ENCODE measurements at regions not wholly inside any gene's neighbourhood (a gene's known extent, or its start where the extent isn't known, plus 50 kb on each side); places are given as distances from the start of the nearest gene placed in this dataset.

- peaks cover 6% of the 10 kb centered on the region for H3K9me3 Mint-ChIP-seq (ENCODE audit: unreplicated experiment)
Observed at GRCh38 chr1:30627994-30628393, 95.4 kb downstream of the MATN1 start.

GRCh38 chr1:30627206-30627605 is 96.2 kb downstream of the MATN1 start:
- Mint-ChIP-seq H3K27ac (ENCODE audit: unreplicated experiment) (no peak overlapping the region), H3K27me3 (ENCODE audit: low read depth, unreplicated experiment) (peaks cover 43% of the 10 kb centered on the region), H3K36me3 (ENCODE audit: low read depth, unreplicated experiment) (no peaks in the 10 kb centered on the region), H3K9me3 (ENCODE audit: unreplicated experiment) (peaks cover 6% of the 10 kb centered on the region), H3K4me1 (ENCODE audit: low read depth, unreplicated experiment) (no peaks in the 10 kb centered on the region), H3K4me3 (ENCODE audit: unreplicated experiment) (no peak overlapping the region)
- FAIRE-seq = no peak
- no peak overlapping the region for H3K27ac ChIP-seq (ENCODE audit: low read depth, low read length)
- H3K4me1 ChIP-seq (ENCODE audit: insufficient read depth, low read length) = no peaks in the 10 kb centered on the region
- no peak overlapping the region for H2AFZ ChIP-seq (ENCODE audit: low read depth, low read length)
- H3K36me3 ChIP-seq (ENCODE audit: insufficient read depth, low read length) = no peaks in the 10 kb centered on the region
- peaks cover 6% of the 10 kb centered on the region for H3K9me3 ChIP-seq (ENCODE audit: insufficient read depth, low read depth, low read length)
- H3K4me2 ChIP-seq (ENCODE audit: low read length) = no peak overlapping the region
- DNase-seq (ENCODE audit: low read depth) = no peak
- H3K79me2 ChIP-seq (ENCODE audit: insufficient read depth, low read length) = no peaks in the 10 kb centered on the region
- no peaks in the 10 kb centered on the region for H3K27me3 ChIP-seq (ENCODE audit: insufficient read depth, low read length)
- no peak overlapping the region for H3K4me3 ChIP-seq (ENCODE audit: insufficient read depth, low read depth, low read length)
- TF ChIP-seq CTCF (IDR thresholded peaks at IDR 0.05; ENCODE audit: insufficient read depth, low read depth, low read length) = no peak
- TF ChIP-seq EZH2 (IDR thresholded peaks at IDR 0.05; ENCODE audit: insufficient read depth, low read length) = no peak
- H4K20me1 ChIP-seq (ENCODE audit: insufficient read depth, low read length) = no peaks in the 10 kb centered on the region
- no peak overlapping the region for H3K9ac ChIP-seq (ENCODE audit: low read length)

More at GRCh38 chr1:30627994-30628393, 95.4 kb downstream of the MATN1 start:
- Histone ChIP-seq H3K9ac (ENCODE audit: low read length) (no peak overlapping the region), H3K4me1 (ENCODE audit: insufficient read depth, low read length) (no peaks in the 10 kb centered on the region), H3K4me3 (ENCODE audit: insufficient read depth, low read depth, low read length) (no peak overlapping the region), H3K79me2 (ENCODE audit: insufficient read depth, low read length) (no peaks in the 10 kb centered on the region), H4K20me1 (ENCODE audit: insufficient read depth, low read length) (no peaks in the 10 kb centered on the region), H2AFZ (ENCODE audit: low read depth, low read length) (no peak overlapping the region), H3K9me3 (ENCODE audit: insufficient read depth, low read depth, low read length) (peaks cover 6% of the 10 kb centered on the region), H3K27me3 (ENCODE audit: insufficient read depth, low read length) (no peaks in the 10 kb centered on the region), H3K36me3 (ENCODE audit: insufficient read depth, low read length) (no peaks in the 10 kb centered on the region), H3K4me2 (ENCODE audit: low read length) (no peak overlapping the region), H3K27ac (ENCODE audit: low read depth, low read length) (no peak overlapping the region)
- H3K4me3 Mint-ChIP-seq (ENCODE audit: unreplicated experiment) = no peak overlapping the region
- TF ChIP-seq CTCF (IDR thresholded peaks at IDR 0.05; ENCODE audit: insufficient read depth, low read depth, low read length) (no peak), EZH2 (IDR thresholded peaks at IDR 0.05; ENCODE audit: insufficient read depth, low read length) (no peak)
- DNase-seq (ENCODE audit: low read depth) = no peak
- no peaks in the 10 kb centered on the region for H3K36me3 Mint-ChIP-seq (ENCODE audit: low read depth, unreplicated experiment)
- peaks cover 49% of the 10 kb centered on the region for H3K27me3 Mint-ChIP-seq (ENCODE audit: low read depth, unreplicated experiment)
- H3K4me1 Mint-ChIP-seq (ENCODE audit: low read depth, unreplicated experiment) = no peaks in the 10 kb centered on the region
- H3K27ac Mint-ChIP-seq (ENCODE audit: unreplicated experiment) = no peak overlapping the region
- FAIRE-seq = no peak

- FAIRE-seq = no peak
- H3K27ac Mint-ChIP-seq (ENCODE audit: unreplicated experiment) = no peak overlapping the region
Observed at GRCh38 chr1:30623431-30623830, 100.0 kb downstream of the MATN1 start.

More at GRCh38 chr1:30623431-30623830, 100.0 kb downstream of the MATN1 start:
- Mint-ChIP-seq H3K27me3 (ENCODE audit: low read depth, unreplicated experiment) (peaks cover 15% of the 10 kb centered on the region), H3K4me1 (ENCODE audit: low read depth, unreplicated experiment) (peaks cover 4% of the 10 kb centered on the region), H3K9me3 (ENCODE audit: unreplicated experiment) (peaks cover 6% of the 10 kb centered on the region), H3K36me3 (ENCODE audit: low read depth, unreplicated experiment) (no peaks in the 10 kb centered on the region), H3K4me3 (ENCODE audit: unreplicated experiment) (no peak overlapping the region)
- Histone ChIP-seq H3K9ac (ENCODE audit: low read length) (no peak overlapping the region), H3K27me3 (ENCODE audit: insufficient read depth, low read length) (no peaks in the 10 kb centered on the region), H3K4me3 (ENCODE audit: insufficient read depth, low read depth, low read length) (no peak overlapping the region), H3K9me3 (ENCODE audit: insufficient read depth, low read depth, low read length) (peaks cover 6% of the 10 kb centered on the region), H4K20me1 (ENCODE audit: insufficient read depth, low read length) (no peaks in the 10 kb centered on the region), H3K79me2 (ENCODE audit: insufficient read depth, low read length) (no peaks in the 10 kb centered on the region), H3K4me2 (ENCODE audit: low read length) (no peak overlapping the region), H3K36me3 (ENCODE audit: insufficient read depth, low read length) (no peaks in the 10 kb centered on the region), H2AFZ (ENCODE audit: low read depth, low read length) (no peak overlapping the region), H3K4me1 (ENCODE audit: insufficient read depth, low read length) (no peaks in the 10 kb centered on the region), H3K27ac (ENCODE audit: low read depth, low read length) (no peak overlapping the region)
- DNase-seq (ENCODE audit: low read depth) = no peak
- TF ChIP-seq CTCF (IDR thresholded peaks at IDR 0.05; ENCODE audit: insufficient read depth, low read depth, low read length) (no peak), EZH2 (IDR thresholded peaks at IDR 0.05; ENCODE audit: insufficient read depth, low read length) (no peak)
